Osteoblast (primary cell): ENCODE measurements at regions not wholly inside any gene's neighbourhood (a gene's known extent, or its start where the extent isn't known, plus 50 kb on each side); places are given as distances from the start of the nearest gene placed in this dataset.

Experiments
- DNase-seq: peaks from one replicate; pipeline ENCODE4 v3.0.0; 2011; ENCODE audit warnings: low spot score, mixed read lengths; ENCODE audit not compliant: insufficient read length; ENCODE audit errors: missing footprints
- H2AFZ ChIP-seq: 2 replicates; pipeline ENCODE4 v1.6.0; 2011; ENCODE audit warnings: mild to moderate bottlenecking, low read length
- H3K27ac ChIP-seq: 2 replicates; pipeline ENCODE4 v1.5.1; 2011; ENCODE audit warnings: mild to moderate bottlenecking, low read depth, low read length, moderate library complexity
- H3K27me3 ChIP-seq: 2 replicates; pipeline ENCODE4 v1.6.0; 2012; ENCODE audit warnings: mild to moderate bottlenecking, control low read depth, inconsistent platforms, low read length, moderate library complexity; ENCODE audit not compliant: insufficient read depth
- H3K36me3 ChIP-seq: 2 replicates; pipeline ENCODE4 v1.5.1; 2011; ENCODE audit warnings: mild to moderate bottlenecking, low read length, control low read depth, moderate library complexity; ENCODE audit not compliant: insufficient read depth
- H3K4me1 ChIP-seq: 2 replicates; pipeline ENCODE4 v1.5.1; 2011; ENCODE audit warnings: mild to moderate bottlenecking, low read length, control low read depth, moderate library complexity; ENCODE audit not compliant: insufficient read depth
- H3K4me2 ChIP-seq: 2 replicates; pipeline ENCODE4 v1.6.0; 2011; ENCODE audit warnings: mild to moderate bottlenecking, low read length; ENCODE audit not compliant: insufficient read depth
- H3K4me3 ChIP-seq: fragments of 200-600 bp; sonication (generic); 3 replicates; pipeline ENCODE4 v1.5.1; 2012; ENCODE audit warnings: mild to moderate bottlenecking, low read length, inconsistent platforms; ENCODE audit not compliant: insufficient read depth
- H3K79me2 ChIP-seq: 2 replicates; pipeline ENCODE4 v1.6.0; 2012; ENCODE audit warnings: mild to moderate bottlenecking, low read length, control low read depth, inconsistent platforms; ENCODE audit not compliant: insufficient read depth
- H3K9me3 ChIP-seq: 2 replicates; pipeline ENCODE4 v1.5.1; 2011; ENCODE audit warnings: low read depth, low read length, control low read depth
- H4K20me1 ChIP-seq: 2 replicates; pipeline ENCODE4 v1.6.0; 2012; ENCODE audit warnings: mild to moderate bottlenecking, low read length, control low read depth; ENCODE audit not compliant: insufficient read depth
- TF ChIP-seq, protein P1 (sequence below): IDR thresholded peaks from 2 replicates; pipeline ENCODE4 v1.5.1; 2011; ENCODE audit warnings: mild to moderate bottlenecking, low read depth, low read length, moderate library complexity; ENCODE audit errors: extremely low read depth

DNA sequence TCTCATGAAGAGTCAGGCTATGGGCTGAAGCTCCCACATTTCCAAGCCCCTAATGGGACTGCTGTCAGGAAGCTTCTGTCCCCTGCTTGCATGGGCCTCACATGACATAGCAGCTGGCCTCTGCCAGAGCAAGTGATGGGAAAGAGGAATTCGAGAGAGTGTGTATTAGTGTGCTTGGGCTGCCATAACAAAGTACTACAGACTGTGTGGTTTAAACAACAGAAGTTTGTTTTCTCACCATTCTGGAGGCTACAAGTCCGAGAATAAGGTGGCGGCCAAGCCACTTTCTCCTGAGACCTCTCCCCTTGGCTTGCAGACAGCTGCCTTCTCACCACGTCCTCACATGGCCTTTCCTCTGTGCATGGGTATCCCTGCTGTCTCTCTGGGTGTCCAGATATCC is 274.4 kb downstream of the NUAK1 start:
- DNase-seq = no peak

DNA sequence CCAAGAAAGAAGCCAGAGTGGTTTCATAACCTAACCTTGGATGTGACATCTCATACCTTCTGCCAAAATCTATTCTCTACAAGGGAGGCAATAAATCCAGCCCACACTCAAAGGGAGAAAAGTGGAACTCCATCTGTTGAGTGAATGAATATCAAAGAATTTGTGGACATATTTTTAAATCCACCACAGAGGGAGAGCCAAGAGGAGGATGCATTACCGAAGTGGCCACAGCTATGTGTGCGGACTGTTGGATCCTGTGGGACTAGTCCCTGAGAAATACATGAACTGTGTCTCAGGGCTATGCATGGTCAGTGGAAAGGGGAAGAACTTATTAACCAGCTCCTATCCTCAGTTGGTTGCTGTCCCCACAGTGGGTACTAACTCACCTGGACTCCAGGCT is 273.9 kb downstream of the NUAK1 start:
- Histone ChIP-seq H3K27ac (no peak overlapping the region), H4K20me1 (no peaks in the 10 kb centered on the region), H3K9me3 (no peaks in the 10 kb centered on the region), H3K36me3 (no peaks in the 10 kb centered on the region), H3K4me1 (no peaks in the 10 kb centered on the region), H3K79me2 (no peaks in the 10 kb centered on the region), H3K4me2 (no peak overlapping the region), H2AFZ (no peak overlapping the region), H3K27me3 (no peaks in the 10 kb centered on the region), H3K4me3 (no peak overlapping the region)
- TF ChIP-seq, protein P1, sequence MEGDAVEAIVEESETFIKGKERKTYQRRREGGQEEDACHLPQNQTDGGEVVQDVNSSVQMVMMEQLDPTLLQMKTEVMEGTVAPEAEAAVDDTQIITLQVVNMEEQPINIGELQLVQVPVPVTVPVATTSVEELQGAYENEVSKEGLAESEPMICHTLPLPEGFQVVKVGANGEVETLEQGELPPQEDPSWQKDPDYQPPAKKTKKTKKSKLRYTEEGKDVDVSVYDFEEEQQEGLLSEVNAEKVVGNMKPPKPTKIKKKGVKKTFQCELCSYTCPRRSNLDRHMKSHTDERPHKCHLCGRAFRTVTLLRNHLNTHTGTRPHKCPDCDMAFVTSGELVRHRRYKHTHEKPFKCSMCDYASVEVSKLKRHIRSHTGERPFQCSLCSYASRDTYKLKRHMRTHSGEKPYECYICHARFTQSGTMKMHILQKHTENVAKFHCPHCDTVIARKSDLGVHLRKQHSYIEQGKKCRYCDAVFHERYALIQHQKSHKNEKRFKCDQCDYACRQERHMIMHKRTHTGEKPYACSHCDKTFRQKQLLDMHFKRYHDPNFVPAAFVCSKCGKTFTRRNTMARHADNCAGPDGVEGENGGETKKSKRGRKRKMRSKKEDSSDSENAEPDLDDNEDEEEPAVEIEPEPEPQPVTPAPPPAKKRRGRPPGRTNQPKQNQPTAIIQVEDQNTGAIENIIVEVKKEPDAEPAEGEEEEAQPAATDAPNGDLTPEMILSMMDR = no peak
- DNase-seq = no peak

More for the DNA sequence above, 274.4 kb downstream of the NUAK1 start:
- H3K36me3 ChIP-seq = no peaks in the 10 kb centered on the region
- no peaks in the 10 kb centered on the region for H3K4me1 ChIP-seq
- TF ChIP-seq, protein P1 = no peak
- H3K9me3 ChIP-seq = no peaks in the 10 kb centered on the region
- H3K79me2 ChIP-seq = no peaks in the 10 kb centered on the region
- H3K27ac ChIP-seq = no peak overlapping the region
- no peaks in the 10 kb centered on the region for H3K27me3 ChIP-seq
- no peaks in the 10 kb centered on the region for H4K20me1 ChIP-seq
- H3K4me2 ChIP-seq = no peak overlapping the region
- no peak overlapping the region for H2AFZ ChIP-seq
- no peak overlapping the region for H3K4me3 ChIP-seq

GRCh38 chr12:105865886-105866285 is 272.9 kb downstream of the NUAK1 start:
- H3K4me1 ChIP-seq = no peaks in the 10 kb centered on the region
- H3K79me2 ChIP-seq = no peaks in the 10 kb centered on the region
- H3K4me3 ChIP-seq = no peak overlapping the region
- no peaks in the 10 kb centered on the region for H4K20me1 ChIP-seq
- H3K9me3 ChIP-seq = no peaks in the 10 kb centered on the region
- no peak for DNase-seq
- TF ChIP-seq, protein P1 = no peak
- H2AFZ ChIP-seq = no peak overlapping the region
- H3K36me3 ChIP-seq = no peaks in the 10 kb centered on the region
- no peak overlapping the region for H3K4me2 ChIP-seq
- H3K27me3 ChIP-seq = no peaks in the 10 kb centered on the region
- H3K27ac ChIP-seq = no peak overlapping the region

GRCh38 chr12:105874121-105874520 is 264.6 kb downstream of the NUAK1 start:
- TF ChIP-seq, protein P1 = no peak
- Histone ChIP-seq H3K36me3 (no peaks in the 10 kb centered on the region), H3K27ac (no peak overlapping the region), H3K4me3 (no peak overlapping the region), H2AFZ (no peak overlapping the region), H4K20me1 (no peaks in the 10 kb centered on the region), H3K79me2 (no peaks in the 10 kb centered on the region), H3K9me3 (no peaks in the 10 kb centered on the region), H3K4me1 (no peaks in the 10 kb centered on the region), H3K27me3 (no peaks in the 10 kb centered on the region), H3K4me2 (no peak overlapping the region)
- no peak for DNase-seq
